ENCODE measurements at regions not wholly inside any gene's neighbourhood (a gene's known extent, or its start where the extent isn't known, plus 50 kb on each side); places are given as distances from the start of the nearest gene placed in this dataset.
"Not testable (repeated sequence)": the region's sequence is repeated elsewhere in the genome, so short reads cannot be mapped to it uniquely, and the experiment has no call there.

DNA sequence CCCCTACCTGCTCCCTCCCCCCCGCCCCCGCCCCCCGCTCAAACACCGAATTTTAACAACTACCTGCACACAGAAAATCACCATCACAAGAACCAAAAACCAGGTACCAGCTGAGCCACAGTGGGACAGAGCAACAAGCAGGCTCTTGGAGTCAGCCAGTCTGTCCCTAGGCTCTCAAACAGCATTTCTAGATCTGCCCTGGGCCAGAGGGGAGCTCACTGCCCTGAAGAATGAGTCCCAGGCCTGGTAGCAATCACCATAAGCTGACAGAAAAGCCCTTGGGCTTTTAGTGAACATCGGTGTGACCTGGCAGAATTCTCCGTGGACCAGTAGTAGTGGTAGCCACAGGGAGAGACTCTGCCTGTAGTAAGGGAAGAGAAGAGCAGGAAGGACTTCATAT, 58.3 kb downstream of the C11orf87 start:
- no peak for DNase-seq

GRCh38 chr11:109486129-109486528, 64.1 kb downstream of the C11orf87 start:
- DNase-seq, result no peak

DNA sequence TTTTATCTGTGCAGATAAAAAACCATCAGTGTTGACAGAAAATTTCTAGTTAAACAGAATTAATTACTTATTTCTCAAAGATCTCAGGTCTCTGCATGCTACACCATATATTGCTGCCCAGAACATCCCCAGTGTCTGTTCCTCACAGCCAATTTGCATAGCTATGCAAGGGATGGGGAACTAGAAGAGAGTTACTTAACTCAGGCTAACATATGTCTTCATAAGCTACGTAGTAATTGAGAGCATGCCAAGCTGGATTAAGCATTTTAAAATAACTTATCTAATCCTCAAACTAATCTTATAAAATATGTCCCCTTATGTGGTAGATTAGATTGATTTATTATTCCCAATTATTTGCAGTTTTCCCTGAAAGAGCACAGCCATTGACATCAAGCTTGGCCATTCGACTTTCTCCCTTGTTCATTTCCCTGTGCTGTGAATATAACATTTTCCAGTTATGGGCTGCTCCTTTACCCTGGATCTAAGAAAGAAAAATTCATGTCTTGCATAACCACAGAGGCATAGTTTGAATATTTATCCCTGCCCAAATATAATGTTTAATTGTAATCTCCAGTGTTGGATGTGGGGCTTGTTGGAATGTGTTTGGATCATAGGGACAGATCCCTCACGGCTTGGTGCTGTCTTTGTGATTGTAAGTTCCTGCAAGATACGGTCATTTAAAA, 69.1 kb downstream of the C11orf87 start:
- DNase-seq, result peak; percentile 2

DNA sequence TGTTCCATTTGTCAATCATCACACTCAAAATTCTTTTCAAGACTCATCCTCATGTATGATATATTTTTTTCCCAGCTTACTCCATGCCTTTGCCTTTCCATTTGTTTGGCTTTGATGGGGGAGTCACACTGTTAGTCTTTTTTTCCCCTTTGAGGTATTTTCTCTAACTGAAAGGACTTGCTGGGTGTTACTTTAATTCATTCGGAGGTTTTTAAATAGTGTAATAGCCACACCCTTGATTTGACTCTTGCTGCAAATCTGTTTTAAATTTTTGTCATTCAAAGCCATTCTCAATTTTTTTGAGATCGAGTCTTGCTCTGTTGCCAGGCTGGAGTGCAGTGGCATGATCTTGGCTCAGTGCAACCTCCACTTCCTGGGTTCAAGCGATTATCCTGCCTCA, 84.1 kb downstream of the C11orf87 start:
- DNase-seq, result no peak

DNA sequence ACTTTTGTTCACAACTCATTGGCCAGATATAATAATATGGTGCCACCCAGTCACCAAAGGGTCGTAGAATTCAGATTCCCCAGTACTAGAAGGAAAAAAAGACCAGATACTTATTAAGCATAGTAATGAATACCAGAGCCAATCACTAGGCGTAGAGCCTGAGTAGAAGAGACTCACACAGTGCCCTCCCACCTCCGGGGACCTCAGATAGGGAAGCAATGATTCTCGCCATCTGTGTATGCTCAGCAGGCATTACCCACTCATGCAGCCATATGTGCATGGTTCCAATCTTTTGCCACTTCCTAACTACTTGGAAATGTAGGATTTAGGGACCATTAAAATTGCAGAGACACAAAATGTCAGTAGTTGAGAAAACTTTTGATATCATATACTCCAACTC, 85.3 kb downstream of the C11orf87 start:
- DNase-seq, result no peak

DNA sequence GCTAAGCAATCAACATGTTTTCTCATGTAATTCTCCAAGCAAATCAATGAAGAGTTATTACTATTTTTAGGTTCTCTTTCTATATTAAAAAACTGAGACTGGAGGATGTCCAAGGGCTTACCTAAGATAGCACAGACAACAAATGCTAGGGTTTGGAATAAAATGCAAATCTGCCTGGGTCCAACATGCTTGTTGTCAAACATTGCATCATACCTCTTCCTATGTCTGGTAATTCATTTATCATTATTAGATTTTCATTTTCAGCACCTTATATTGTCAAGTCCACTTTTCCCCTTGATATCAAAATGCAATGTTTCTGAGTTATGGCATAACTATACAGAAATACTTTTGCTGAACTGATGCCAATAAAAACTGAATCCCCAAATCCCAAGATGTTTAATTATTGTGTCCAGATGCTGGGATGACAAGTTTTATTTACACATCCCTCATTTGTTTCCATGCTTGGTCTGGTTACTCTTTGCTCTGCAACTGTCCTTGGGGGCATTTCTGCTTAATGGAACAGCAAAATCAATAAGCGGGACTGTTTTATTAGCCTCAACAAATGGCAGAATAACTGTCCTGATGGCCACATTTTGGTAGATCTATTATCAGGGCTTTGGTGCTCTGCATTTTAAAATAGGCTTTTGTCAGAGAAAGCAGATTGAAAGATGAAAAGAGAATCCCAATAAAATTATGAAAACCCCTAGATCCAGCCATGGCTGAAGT, 86.0 kb downstream of the C11orf87 start:
- DNase-seq, result peak; percentile 53

DNA sequence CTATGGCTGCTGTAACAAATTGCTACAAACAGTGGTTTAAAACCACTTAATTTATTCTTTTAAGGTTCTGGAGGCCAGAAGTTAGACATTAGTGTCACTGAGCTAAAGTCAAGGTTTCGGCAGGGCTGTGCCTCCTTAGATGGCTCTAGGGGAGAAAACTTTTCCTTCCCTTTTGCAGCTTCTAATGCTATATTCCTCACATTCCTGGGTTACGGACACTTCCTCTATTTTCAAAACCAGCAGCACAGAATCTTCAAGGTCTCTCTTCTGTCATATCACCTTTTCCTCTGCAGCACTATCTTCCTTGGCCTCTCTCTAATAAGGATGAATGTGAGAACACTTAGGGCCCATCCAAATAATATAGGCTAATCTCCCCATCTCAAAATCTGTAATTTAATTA, 87.0 kb downstream of the C11orf87 start:
- DNase-seq, result no peak

DNA sequence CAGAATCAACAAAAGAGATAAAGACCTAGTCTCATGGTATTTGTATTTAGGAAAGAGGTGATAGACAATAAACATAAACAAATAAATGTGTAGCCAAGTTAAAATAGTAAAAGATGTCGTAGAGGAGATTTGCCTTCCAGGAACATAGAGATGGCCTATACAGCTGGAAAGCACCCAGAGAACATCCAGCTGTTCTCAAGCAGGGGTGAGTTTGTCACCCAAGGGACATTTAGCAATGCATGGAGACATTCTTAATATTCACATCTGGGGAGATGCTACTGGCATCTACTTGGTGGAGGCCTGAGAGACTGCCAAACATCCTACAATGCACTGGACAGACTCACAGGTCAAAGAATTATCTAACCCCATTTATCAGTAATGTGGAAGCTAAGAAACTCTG, 88.3 kb downstream of the C11orf87 start:
- DNase-seq, result no peak

GRCh38 chr11:109511598-109511997, 89.6 kb downstream of the C11orf87 start:
- no peak for DNase-seq

- no peak for DNase-seq
Observed at GRCh38 chr11:109512249-109512648, 90.3 kb downstream of the C11orf87 start.

- no peak for DNase-seq
Observed at GRCh38 chr11:109512680-109513079, 90.7 kb downstream of the C11orf87 start.

- no peak for DNase-seq
Observed at GRCh38 chr11:109514313-109515018, 92.5 kb downstream of the C11orf87 start.

GRCh38 chr11:109519253-109519652, 97.3 kb downstream of the C11orf87 start:
- DNase-seq, result no peak

- no peak for DNase-seq
Observed at GRCh38 chr11:109521571-109522086, 99.6 kb downstream of the C11orf87 start.

DNA sequence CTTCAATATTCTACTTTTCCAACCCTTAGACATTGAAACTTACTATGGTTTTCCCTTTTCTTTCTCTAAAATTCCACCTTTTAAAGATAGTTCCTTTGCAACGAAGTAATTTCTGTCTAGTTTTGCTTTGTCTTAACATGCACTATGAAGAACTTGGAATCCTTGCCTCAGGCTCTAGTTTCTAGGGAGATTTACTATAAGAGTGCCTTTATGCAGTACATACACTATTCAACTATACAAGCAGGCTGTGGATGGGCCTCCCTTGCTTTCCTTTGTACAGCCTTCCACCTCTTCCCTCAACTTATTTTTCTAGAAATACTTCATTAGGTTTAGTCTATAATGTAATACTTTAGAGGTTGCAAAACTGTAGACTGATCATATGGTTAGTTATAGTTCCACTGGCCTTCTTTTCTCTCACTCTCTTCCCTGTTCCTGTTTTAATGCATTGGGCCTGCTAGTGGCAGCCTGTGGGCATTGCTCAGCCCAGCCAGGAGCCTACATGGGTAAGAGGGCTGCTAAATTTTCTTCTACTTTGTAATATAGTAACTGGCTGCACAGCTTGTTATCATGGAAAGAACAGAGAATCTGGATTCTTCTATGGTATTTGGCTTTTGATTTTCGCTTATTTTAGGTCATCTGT, 100.2 kb downstream of the C11orf87 start:
- DNase-seq, result no peak

DNA sequence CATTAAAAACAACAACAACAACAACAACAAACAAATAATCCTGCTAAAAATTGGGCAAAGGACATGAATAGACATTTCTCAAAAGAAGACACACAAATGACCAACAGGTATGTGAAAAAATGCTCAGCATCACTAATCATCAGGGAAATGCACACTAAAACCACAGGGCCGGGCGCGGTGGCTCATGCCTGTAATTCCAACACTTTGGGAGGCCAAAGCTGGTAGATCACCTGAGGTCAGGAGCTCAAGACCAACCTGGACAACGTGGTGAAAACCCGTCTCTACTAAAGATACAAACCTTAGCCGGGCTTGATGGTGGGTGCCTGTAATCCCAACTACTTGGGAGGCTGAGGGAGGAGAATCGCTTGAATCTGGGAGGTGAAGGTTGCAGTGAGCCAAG, 103.6 kb downstream of the C11orf87 start:
- not testable (repeated sequence) for DNase-seq

DNA sequence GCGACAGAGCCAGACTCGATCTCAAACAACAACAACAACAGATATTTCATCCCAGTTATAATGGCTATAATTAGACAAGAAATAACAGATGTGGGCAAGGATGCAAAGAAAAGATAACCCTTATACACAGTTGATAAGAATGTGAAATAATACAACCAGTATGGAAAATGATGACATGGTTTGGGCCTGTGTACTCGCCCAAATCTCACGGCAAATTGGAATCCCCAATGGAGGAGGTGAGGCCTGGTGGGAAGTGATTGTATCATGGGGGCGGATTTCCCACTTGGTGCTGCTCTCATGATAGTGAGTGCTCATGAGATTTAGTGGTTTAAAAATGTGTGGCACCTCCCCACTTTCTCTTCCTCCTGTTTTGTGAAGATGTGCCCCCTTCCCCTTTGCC, 104.1 kb downstream of the C11orf87 start:
- DNase-seq, result no peak

GRCh38 chr11:109526931-109527330, 104.9 kb downstream of the C11orf87 start:
- no peak for DNase-seq

DNA sequence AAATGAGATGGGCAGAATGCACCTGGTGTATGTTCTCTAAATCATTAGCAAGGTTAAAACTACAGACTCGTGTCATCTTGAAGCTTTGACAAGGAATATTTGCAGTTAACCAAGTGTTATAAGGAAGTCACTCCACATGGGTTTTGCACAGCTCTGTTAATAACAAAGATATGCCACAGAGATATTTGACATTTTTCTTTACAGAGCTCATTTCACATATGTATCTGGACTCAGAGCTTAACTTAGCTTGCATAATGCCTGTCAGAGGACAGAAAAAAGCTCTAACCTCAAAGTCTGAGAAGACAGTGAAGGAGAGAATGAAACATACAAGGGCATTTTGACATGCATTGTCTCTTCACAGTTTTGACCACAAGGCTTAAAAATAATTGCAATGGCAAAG, 105.5 kb downstream of the C11orf87 start:
- DNase-seq, result no peak

DNA sequence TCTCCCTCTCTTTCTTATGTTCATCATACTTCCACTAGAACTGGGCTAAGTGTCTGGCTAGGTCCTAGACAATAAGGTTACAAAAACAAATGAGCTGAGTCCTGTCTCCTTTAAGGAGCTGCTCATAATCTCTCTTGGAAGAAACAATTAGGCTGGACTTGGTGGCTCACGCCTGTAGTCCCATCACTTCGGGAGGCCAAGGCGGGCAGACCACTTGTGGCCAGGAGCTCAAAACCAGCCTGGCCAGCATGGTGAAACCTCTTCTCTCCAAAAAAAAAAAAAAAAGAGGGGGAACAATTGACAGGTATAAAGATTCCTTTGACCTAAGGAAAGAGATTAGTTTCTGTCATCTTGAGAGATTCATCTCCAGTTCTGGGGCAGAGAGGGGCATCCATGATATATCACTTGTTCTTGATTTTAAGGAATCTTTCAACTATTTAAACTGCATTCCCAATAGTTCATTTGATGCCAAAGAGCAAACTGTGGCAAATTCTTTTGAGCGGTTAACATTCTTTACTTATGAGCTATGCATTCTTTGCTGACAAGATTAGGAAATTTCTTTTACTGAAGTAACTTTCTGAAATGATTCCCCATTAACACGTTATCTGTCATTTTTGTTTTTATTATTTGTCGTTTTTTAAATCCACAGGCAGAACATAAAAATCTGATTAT, 125.5 kb downstream of the C11orf87 start:
- peak; percentile 17 for DNase-seq

- no peak for DNase-seq
Observed at GRCh38 chr11:109552376-109552775, 130.4 kb downstream of the C11orf87 start.

DNA sequence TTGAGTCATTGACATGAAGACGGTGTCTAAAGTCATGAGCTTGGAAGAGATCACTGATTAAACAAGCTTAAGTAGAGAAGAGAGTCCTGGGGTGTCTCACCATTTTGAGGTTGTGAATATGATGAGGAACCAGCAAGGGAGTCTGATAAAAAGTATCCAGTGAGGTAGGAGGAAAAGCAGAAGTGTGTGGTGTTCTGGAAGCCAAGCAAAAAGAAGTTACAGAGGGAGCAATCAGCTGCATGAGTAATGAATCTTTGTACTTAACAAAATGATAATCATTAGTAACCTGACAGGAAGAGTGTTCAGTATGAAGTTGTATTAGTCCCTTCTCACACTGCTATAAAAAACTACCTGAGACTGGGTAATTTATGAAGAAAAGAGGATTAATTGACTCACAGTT, 131.3 kb downstream of the C11orf87 start:
- no peak for DNase-seq
